IMR-90 (cell line): ENCODE measurements at regions not wholly inside any gene's neighbourhood (a gene's known extent, or its start where the extent isn't known, plus 50 kb on each side); places are given as distances from the start of the nearest gene placed in this dataset.

Source experiments
- ATAC-seq: fragments of 200-7000 bp; cut with Tn5 transposase; 2 replicates; pipeline ENCODE4 v1.9.1; 2020; ENCODE audit warnings: low read depth, mild to moderate bottlenecking, moderate library complexity
- BruUV-seq: library from RNA; stranded (reverse); fragments of 400-500 nt; replicated peaks from 2 replicates; lab custom pipeline; 2021; lab: Mats Ljungman, UMichigan
- CTCF ChIA-PET: fragments of 300-600 bp; formaldehyde crosslinking; extraction: SDS; loops from one replicate; lab custom pipeline; 2021; ENCODE audit warnings: antibody characterized with exemption; lab: Yijun Ruan, JAX
- POLR2A ChIA-PET: fragments of 300-600 bp; sonication (Branson Sonifier 250); formaldehyde crosslinking; loops from one replicate; lab custom pipeline; 2022; ENCODE audit warnings: antibody characterized with exemption; ENCODE audit not compliant: unreplicated experiment; lab: Charles Lee
- DNase-seq: peaks from one replicate; pipeline ENCODE4 v3.0.0; 2013
- H2AFZ ChIP-seq: replicated peaks from 2 replicates; pipeline ENCODE3; 2013; ENCODE audit warnings: low read length, mild to moderate bottlenecking; ENCODE audit not compliant: poor library complexity
- H2AK5ac ChIP-seq: 2 replicates; pipeline ENCODE4 v1.6.1; 2013; ENCODE audit warnings: low read depth, low read length, inconsistent platforms
- H2AK9ac ChIP-seq: replicated peaks from 2 replicates; pipeline ENCODE3; 2013; ENCODE audit warnings: mild to moderate bottlenecking, low read depth, low read length, moderate library complexity; ENCODE audit not compliant: poor library complexity
- H2BK120ac ChIP-seq: 2 replicates; pipeline ENCODE4 v1.6.1; 2013; ENCODE audit warnings: low read depth, low read length, inconsistent platforms
- H2BK15ac ChIP-seq: 3 replicates; pipeline ENCODE4 v1.6.1; 2013; ENCODE audit warnings: low read depth, low read length, inconsistent platforms
- H2BK20ac ChIP-seq: 2 replicates; pipeline ENCODE4 v1.6.1; 2013; ENCODE audit warnings: low read depth, mild to moderate bottlenecking, inconsistent platforms, low read length, moderate library complexity
- H2BK5ac ChIP-seq: 2 replicates; pipeline ENCODE4 v1.6.1; 2013; ENCODE audit warnings: mild to moderate bottlenecking, low read depth, low read length, inconsistent platforms; ENCODE audit not compliant: poor library complexity, severe bottlenecking
- H3K14ac ChIP-seq: replicated peaks from 2 replicates; pipeline ENCODE4 v1.6.1; 2013; ENCODE audit warnings: low read depth, low read length, inconsistent platforms
- H3K18ac ChIP-seq: 2 replicates; pipeline ENCODE4 v1.6.1; 2013; ENCODE audit warnings: low read depth, low read length, control low read depth
- H3K23ac ChIP-seq: 2 replicates; pipeline ENCODE4 v1.6.1; 2013; ENCODE audit warnings: low read depth, low read length, inconsistent platforms
- H3K27ac ChIP-seq: 2 replicates; pipeline ENCODE4 v1.5.1; 2013; ENCODE audit warnings: mild to moderate bottlenecking, control low read depth, low read length; ENCODE audit not compliant: insufficient read depth
- H3K27me3 ChIP-seq: 2 replicates; pipeline ENCODE4 v1.6.1; 2013; ENCODE audit warnings: low read length; ENCODE audit not compliant: control insufficient read depth, insufficient read depth
- H3K36me3 ChIP-seq: 2 replicates; pipeline ENCODE4 v1.6.1; 2013; ENCODE audit warnings: low read length, mixed read lengths; ENCODE audit not compliant: control insufficient read depth, insufficient read depth
- H3K4ac ChIP-seq: 2 replicates; pipeline ENCODE4 v1.6.1; 2013; ENCODE audit warnings: low read depth, low read length, inconsistent platforms
- H3K4me1 ChIP-seq: 2 replicates; pipeline ENCODE4 v1.6.1; 2013; ENCODE audit warnings: low read length, mixed read lengths; ENCODE audit not compliant: control insufficient read depth, insufficient read depth
- H3K4me2 ChIP-seq: 2 replicates; pipeline ENCODE4 v1.6.1; 2013; ENCODE audit warnings: low read depth, mild to moderate bottlenecking, control low read depth, low read length, moderate library complexity
- H3K4me3 ChIP-seq: 2 replicates; pipeline ENCODE4 v1.5.1; 2013; ENCODE audit warnings: low read depth, mild to moderate bottlenecking, control low read depth, low read length, moderate library complexity; ENCODE audit not compliant: insufficient read depth
- H3K56ac ChIP-seq: 2 replicates; pipeline ENCODE4 v1.6.1; 2013; ENCODE audit warnings: low read length, inconsistent platforms; ENCODE audit not compliant: insufficient read depth; ENCODE audit errors: extremely low read depth
- H3K79me1 ChIP-seq, 2 experiments: 2 replicates each; pipeline ENCODE4 v1.6.1; 2013; ENCODE audit warnings: low read length in 2 of 2, inconsistent platforms in 1 of 2, low read depth in 1 of 2
- H3K9ac ChIP-seq: 2 replicates; pipeline ENCODE4 v1.6.1; 2013; ENCODE audit warnings: low read depth, low read length, control low read depth
- H3K9me1 ChIP-seq: 2 replicates; pipeline ENCODE4 v1.6.1; 2013; ENCODE audit warnings: low read length, inconsistent platforms; ENCODE audit not compliant: insufficient read depth
- H3K9me3 ChIP-seq: 2 replicates; pipeline ENCODE4 v1.6.1; 2013; ENCODE audit warnings: low read length; ENCODE audit not compliant: control insufficient read depth, insufficient read depth
- H4K20me1 ChIP-seq: 2 replicates; pipeline ENCODE4 v1.6.1; 2013; ENCODE audit warnings: low read length, inconsistent platforms; ENCODE audit not compliant: insufficient read depth
- H4K5ac ChIP-seq: 2 replicates; pipeline ENCODE4 v1.6.1; 2013; ENCODE audit warnings: mild to moderate bottlenecking, low read depth, low read length, control low read depth
- H4K8ac ChIP-seq, 2 experiments: 2 replicates each; pipeline ENCODE4 v1.6.1; 2013; ENCODE audit warnings: low read depth in 2 of 2, low read length in 2 of 2, control low read depth in 1 of 2, inconsistent platforms in 1 of 2
- H4K91ac ChIP-seq: 2 replicates; pipeline ENCODE4 v1.6.1; 2013; ENCODE audit warnings: low read depth, low read length, inconsistent platforms; ENCODE audit not compliant: insufficient read depth
- ELK1 ChIP-seq: fragments of 150-350 bp; IDR thresholded peaks from 2 replicates; pipeline ENCODE4 v1.6.1; 2016; ENCODE audit warnings: low read depth, mild to moderate bottlenecking, low read length, moderate library complexity, borderline replicate concordance
- MAFK ChIP-seq: IDR thresholded peaks from 2 replicates; pipeline ENCODE4 v1.6.1; 2012; ENCODE audit warnings: low read depth, low read length, improper control_type of control experiment
- RAD21 ChIP-seq: IDR thresholded peaks from 2 replicates; pipeline ENCODE4 v1.6.1; 2012; ENCODE audit warnings: low read length, improper control_type of control experiment
- RCOR1 ChIP-seq: IDR thresholded peaks from 2 replicates; pipeline ENCODE4 v1.6.1; 2012; ENCODE audit warnings: mild to moderate bottlenecking, low read length, improper control_type of control experiment; ENCODE audit not compliant: insufficient replicate concordance
- USF2 ChIP-seq: fragments of 150-350 bp; IDR thresholded peaks from 2 replicates; pipeline ENCODE4 v1.6.1; 2017; ENCODE audit warnings: mild to moderate bottlenecking, antibody characterized with exemption, low read length, low read depth
- WGBS, 2 experiments: methylation state at CpG; one replicate each; pipeline versions ENCODE4 v1.1.5 to v1.1.7; 2013; ENCODE audit warnings: missing lambda C conversion rate in 2 of 2; ENCODE audit not compliant: insufficient read length in 1 of 2; ENCODE audit errors: extremely low coverage in 2 of 2; 5-methylcytosine and 5-hydroxymethylcytosine counted together
- dilution Hi-C: fragments of 300-500 bp; cut with HindIII; formaldehyde crosslinking; loops from one replicate; pipeline ENCODE4 v1.14.3; 2018; ENCODE audit warnings: low sequenced_read_pairs; ENCODE audit not compliant: unreplicated experiment
- in situ Hi-C: fragments of 300-500 bp; cut with MboI; formaldehyde crosslinking; loops from 3 replicates; pipeline ENCODE4 v1.14.3; 2019; ENCODE audit warnings: low sequenced_read_pairs, inconsistent platforms, mixed read lengths
- intact Hi-C: fragments of 100-400 bp; cut with micrococcal nuclease; formaldehyde crosslinking; loops from 2 replicates; pipeline ENCODE4 v1.10.0; 2022

- H4K8ac ChIP-seq = no peak overlapping the region
- dilution Hi-C loops = no loop called here
- in situ Hi-C loops = no loop called here
- no peak overlapping the region for H4K5ac ChIP-seq
- H2AFZ ChIP-seq = no peak overlapping the region
- no peaks in the 10 kb centered on the region for H3K27me3 ChIP-seq
- H2BK5ac ChIP-seq = no peak overlapping the region
- no peaks in the 10 kb centered on the region for H3K9me3 ChIP-seq
- H3K23ac ChIP-seq = no peak overlapping the region
- no peak overlapping the region for H3K27ac ChIP-seq
- no TSS peak for BruUV-seq
- no peak overlapping the region for H2AK5ac ChIP-seq
- H3K36me3 ChIP-seq = no peaks in the 10 kb centered on the region
- intact Hi-C loops = no loop called here
- H3K14ac ChIP-seq = no peak overlapping the region
- ATAC-seq = no peak
- no peak overlapping the region for H3K18ac ChIP-seq
- TF ChIP-seq RAD21 (no peak), ELK1 (no peak), USF2 (no peak), RCOR1 (no peak), MAFK (no peak)
- no peak overlapping the region for H4K91ac ChIP-seq
- no peak overlapping the region for H3K4me2 ChIP-seq
- no peak overlapping the region for H2BK20ac ChIP-seq
- no peak overlapping the region for H2BK15ac ChIP-seq
- ChIA-PET POLR2A (no interaction called here), CTCF (interaction anchor here (1.6 kb wide), 1 partner anchor 10 kb away, joined by 3 read pairs; no protein-coding TSS in a partner anchor)
- H3K4me3 ChIP-seq = no peak overlapping the region
- WGBS, 2 experiments = 84% methylated on average over 6 of the region's 8 CpGs; no CpG with 5 or more reads in 1 of the 2 experiments
- H3K9me1 ChIP-seq = no peaks in the 10 kb centered on the region
- H2BK120ac ChIP-seq = no peak overlapping the region
- no peak overlapping the region for H2AK9ac ChIP-seq
- no peak for DNase-seq
- H3K9ac ChIP-seq = no peak overlapping the region
- H4K20me1 ChIP-seq = no peaks in the 10 kb centered on the region
- no peak overlapping the region for H3K56ac ChIP-seq
- no peaks in the 10 kb centered on the region for H3K79me1 ChIP-seq
- H3K4me1 ChIP-seq = no peaks in the 10 kb centered on the region
- no peak overlapping the region for H3K4ac ChIP-seq
Observed at GRCh38 chr10:4453276-4453675, 372.7 kb upstream of the AKR1E2 start.
